H7 (cell line): ENCODE measurements at regions not wholly inside any gene's neighbourhood (a gene's known extent, or its start where the extent isn't known, plus 50 kb on each side); places are given as distances from the start of the nearest gene placed in this dataset.
A peak's percentile ranks its signal among the peaks of the same experiment; 100 is the strongest.
"Not testable (repeated sequence)": the region's sequence is repeated elsewhere in the genome, so short reads cannot be mapped to it uniquely, and the experiment has no call there.

Source experiments
- DNase-seq: peaks from one replicate; pipeline ENCODE4 v3.0.0; 2012
- H3K27me3 ChIP-seq: 2 replicates; pipeline ENCODE4 v1.6.0; 2011; ENCODE audit warnings: mild to moderate bottlenecking, low read length; ENCODE audit not compliant: control insufficient read depth, insufficient read depth
- H3K36me3 ChIP-seq: replicated peaks from 2 replicates; pipeline ENCODE4 v1.5.1; 2011; ENCODE audit warnings: low read length; ENCODE audit not compliant: control insufficient read depth, insufficient read depth
- H3K4me3 ChIP-seq: 2 replicates; pipeline ENCODE4 v1.5.1; 2011; ENCODE audit warnings: low read depth, mild to moderate bottlenecking, control low read depth, low read length, moderate library complexity; ENCODE audit not compliant: insufficient read depth

DNA sequence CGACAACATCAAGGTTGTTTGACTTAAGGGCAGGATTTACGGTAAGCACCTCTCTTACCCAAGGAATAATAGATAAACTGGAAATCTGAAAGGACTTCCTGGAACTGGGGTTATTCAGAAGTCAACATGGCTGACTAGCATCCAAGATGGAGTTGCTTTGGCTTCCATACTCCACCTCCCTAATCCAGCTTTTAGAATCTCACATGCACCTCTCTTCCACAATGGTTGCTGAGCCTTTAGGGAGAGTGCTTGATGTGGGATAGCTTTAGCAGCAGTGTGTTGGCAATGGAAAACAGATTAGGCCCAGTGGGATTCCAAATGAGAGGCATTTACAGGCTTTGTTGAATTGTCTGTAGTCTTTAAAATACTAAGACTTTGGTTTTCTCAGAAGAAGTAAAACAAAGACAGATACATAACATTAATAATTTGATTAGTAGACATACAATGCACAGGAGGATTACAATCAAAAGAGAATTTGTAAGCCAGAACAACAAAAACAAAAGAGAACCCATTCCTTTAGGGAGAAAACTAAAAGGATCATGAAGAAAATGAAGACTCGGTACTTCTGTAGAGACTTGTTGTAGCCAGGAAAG is 222.0 kb downstream of the HS3ST3B1 start:
- Histone ChIP-seq H3K4me3 (no peak overlapping the region), H3K36me3 (no peaks in the 10 kb centered on the region), H3K27me3 (no peaks in the 10 kb centered on the region)
- DNase-seq: no peak

DNA sequence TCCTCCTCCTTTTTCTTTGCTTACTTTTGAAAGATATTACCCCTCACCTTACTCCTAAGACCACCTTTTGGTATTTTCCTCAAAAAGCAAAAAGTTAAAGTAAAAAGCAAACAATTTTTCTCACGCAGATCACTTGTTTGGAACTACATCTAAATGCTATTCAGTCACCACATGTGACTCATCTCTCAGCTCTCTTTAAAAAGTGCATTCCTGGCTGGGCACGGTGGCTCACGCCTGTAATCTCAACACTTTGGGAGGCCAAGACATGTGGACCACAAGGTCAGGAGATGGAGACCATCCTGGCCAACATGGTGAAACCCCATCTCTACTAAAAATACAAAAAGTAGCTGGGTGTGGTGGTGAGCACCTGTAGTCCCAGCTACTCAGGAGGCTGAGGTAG is 218.0 kb downstream of the HS3ST3B1 start:
- DNase-seq, H3K36me3 ChIP-seq, H3K27me3 ChIP-seq, H3K4me3 ChIP-seq: not testable (repeated sequence)

DNA sequence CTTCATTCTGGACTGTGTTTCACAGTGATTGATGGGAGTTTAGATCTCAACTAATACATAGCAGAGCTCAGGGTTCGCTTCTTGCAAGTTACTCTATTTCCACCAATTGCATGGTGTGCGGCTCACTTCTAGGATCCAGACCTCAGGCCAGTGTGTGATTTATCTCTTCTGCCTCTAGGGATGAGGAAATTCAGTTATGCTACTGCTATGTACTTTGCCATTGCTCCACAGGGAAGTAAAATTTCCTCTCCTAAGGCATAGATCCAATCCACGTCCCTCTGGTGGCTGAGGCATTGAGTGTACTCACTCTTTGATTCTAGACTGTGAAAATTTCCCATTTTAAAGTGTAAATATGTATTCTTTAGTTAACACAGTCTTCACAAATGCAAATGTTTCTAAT is 214.1 kb downstream of the HS3ST3B1 start:
- Histone ChIP-seq H3K4me3 (no peak overlapping the region), H3K27me3 (no peaks in the 10 kb centered on the region), H3K36me3 (no peaks in the 10 kb centered on the region)
- peak; percentile 3 for DNase-seq

DNA sequence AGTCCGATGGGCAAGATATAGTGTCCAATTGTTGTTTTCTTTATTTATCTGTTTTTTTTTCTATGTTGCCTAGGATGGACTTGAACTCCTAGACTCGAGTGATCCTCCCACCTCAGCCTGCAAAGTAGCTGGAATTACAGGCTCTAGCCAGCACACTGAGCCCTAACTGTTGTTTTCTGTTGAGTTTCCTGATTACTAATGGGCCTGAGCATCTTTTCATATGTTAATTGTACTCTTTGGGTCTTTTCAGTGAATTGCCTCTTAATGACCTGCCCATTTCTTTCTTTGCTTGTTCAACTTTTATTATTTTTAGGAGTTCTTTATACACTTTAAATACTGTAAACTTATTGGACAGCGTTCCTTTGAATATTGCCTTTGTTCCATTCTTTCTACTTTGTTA is 213.0 kb downstream of the HS3ST3B1 start:
- Histone ChIP-seq H3K36me3 (no peaks in the 10 kb centered on the region), H3K27me3 (no peaks in the 10 kb centered on the region), H3K4me3 (no peak overlapping the region)
- peak; percentile 19 for DNase-seq

DNA sequence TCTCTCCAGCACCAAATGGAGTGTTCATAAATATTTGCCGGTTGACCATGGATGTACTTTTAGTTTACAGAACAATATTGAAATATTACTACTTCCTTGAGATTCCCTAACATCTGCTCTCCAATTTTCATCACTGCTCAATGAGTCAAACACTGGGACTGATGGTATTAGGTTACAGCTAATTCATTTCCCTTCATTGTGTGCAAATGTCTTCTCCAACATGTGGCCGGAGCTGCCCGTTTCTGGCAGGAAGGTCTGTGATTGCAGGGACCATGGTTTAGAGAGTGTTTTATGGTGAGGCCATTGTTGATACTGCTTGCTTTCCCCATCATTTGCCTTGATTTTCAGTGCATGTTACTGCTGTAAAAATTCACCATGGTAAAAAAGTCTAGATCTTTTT is 209.3 kb downstream of the HS3ST3B1 start:
- H3K27me3 ChIP-seq: no peaks in the 10 kb centered on the region
- no peaks in the 10 kb centered on the region for H3K36me3 ChIP-seq
- no peak overlapping the region for H3K4me3 ChIP-seq
- DNase-seq: no peak

DNA sequence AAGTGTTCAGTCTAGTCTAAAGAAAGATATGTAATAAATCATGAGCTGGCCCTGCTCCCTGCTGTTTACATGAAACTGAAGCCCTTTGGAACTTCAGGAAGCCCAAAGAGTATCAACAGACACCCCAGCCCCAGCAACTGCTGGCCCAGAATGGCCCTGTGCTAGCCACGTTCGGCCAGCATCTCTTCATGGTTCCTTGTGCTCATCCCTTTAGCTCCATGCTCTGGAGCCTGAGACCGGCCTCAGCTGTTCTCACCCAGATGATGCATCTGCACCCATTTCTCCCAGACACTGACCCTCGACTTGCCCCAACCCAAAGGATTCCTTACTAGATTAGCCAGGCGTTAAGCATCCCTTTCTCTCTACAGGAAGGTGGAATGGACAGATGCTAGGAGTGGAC is 207.3 kb downstream of the HS3ST3B1 start:
- DNase-seq: no peak

DNA sequence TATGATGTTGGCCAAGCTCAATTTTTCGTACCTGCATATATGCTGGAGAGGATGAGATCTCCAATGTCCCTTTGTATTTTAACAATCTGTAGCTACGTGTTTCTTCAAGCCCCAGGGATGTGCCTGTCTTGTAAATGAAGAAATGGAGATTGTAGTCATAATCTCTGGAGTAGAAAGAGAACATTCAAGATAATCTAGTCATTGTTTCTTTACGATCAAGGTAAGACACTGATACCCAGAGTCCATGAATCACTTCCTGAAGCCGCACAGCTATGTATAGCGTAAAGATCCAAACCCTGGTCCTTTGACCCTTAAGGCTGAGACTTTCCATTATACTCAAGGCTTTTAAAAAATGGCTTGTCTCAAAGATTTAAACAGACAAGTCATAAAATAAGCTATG is 205.5 kb downstream of the HS3ST3B1 start:
- Histone ChIP-seq H3K4me3 (no peak overlapping the region), H3K36me3 (no peaks in the 10 kb centered on the region), H3K27me3 (no peaks in the 10 kb centered on the region)
- DNase-seq: no peak

More for the DNA sequence above, 207.3 kb downstream of the HS3ST3B1 start:
- H3K4me3 ChIP-seq: no peak overlapping the region
- no peaks in the 10 kb centered on the region for H3K36me3 ChIP-seq
- H3K27me3 ChIP-seq: no peaks in the 10 kb centered on the region

DNA sequence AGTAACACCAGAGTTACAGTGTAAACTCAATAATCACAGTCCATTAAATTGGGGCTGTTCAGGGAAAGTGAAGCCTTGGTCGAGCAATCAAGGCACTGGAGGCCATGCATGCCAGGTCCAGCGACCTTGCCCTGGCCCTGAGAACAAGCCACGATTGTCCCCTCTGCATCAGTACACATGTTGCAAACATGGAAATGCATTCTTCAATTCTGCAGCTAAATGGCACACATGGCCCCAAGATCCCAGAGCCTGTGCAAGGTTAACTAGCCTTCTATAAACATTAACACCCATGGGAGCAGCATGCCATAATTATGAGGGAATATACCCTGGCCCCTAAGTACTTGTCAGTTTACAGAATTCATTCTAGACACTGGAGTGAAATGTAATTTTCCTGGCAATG is 204.7 kb downstream of the HS3ST3B1 start:
- Histone ChIP-seq H3K36me3 (no peaks in the 10 kb centered on the region), H3K4me3 (no peak overlapping the region), H3K27me3 (no peaks in the 10 kb centered on the region)
- DNase-seq: no peak

DNA sequence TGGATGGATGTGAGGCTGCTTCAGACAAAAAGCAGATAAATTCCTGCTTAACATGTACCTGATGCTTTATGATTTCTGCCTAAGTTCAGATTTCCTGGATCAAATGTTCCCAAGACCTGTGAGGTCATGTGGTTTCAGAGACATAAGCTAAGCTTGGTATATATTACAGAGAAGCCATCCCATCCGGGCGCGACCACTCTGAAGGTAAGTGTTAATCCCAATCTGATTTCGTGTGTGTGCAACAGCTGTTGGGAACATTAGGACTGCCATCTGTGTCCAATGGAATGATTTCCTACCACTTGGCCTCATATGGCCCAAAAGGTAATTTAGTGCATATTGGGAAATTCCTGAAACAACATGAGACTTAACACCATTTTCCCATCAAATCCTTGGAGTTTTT is 199.1 kb downstream of the HS3ST3B1 start:
- Histone ChIP-seq H3K36me3 (no peaks in the 10 kb centered on the region), H3K27me3 (no peaks in the 10 kb centered on the region; the same call in 1 of the 2 replicates), H3K4me3 (no peak overlapping the region)
- DNase-seq: no peak

DNA sequence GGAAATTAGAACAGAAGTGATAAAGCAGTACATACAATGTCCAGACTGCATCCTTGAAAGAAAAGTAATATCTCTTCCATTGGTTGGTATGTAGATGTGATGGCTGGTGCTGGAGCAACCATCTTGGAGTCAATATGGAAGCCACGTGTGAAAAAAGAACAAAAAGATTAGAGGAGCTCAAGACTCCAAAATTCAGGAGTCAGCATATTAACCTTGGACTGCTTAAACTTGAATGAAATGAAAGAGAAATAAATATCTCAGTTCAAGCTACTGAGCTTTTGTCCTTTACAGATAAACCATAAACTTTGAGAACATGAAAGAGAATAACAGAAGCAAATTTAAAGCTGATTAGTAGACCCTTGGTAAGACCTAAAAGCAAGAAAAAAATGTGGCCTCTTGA is 197.9 kb downstream of the HS3ST3B1 start:
- DNase-seq: no peak
- Histone ChIP-seq H3K27me3 (no peaks in the 10 kb centered on the region; the same call in 1 of the 2 replicates), H3K4me3 (no peak overlapping the region), H3K36me3 (no peaks in the 10 kb centered on the region)

DNA sequence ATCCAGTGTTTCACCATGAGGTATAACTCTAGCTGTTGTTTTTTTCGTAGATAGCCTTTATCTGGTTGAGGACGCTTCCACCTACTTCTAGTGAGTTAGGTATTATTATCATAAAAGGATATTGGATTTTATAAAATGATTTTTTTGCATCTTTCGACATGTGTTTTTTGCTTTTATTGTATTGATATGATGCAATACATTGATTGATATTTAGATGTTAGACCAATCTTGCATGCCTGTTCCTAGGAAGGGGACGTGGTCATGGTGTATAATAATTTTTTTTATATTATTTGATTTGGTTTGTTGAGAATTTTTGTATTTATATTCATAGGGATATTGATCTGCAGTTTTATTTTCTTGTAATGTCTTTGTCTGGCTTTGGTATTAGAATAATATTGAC is 193.3 kb downstream of the HS3ST3B1 start:
- no peaks in the 10 kb centered on the region for H3K27me3 ChIP-seq
- DNase-seq: no peak
- no peaks in the 10 kb centered on the region for H3K36me3 ChIP-seq
- H3K4me3 ChIP-seq: no peak overlapping the region

DNA sequence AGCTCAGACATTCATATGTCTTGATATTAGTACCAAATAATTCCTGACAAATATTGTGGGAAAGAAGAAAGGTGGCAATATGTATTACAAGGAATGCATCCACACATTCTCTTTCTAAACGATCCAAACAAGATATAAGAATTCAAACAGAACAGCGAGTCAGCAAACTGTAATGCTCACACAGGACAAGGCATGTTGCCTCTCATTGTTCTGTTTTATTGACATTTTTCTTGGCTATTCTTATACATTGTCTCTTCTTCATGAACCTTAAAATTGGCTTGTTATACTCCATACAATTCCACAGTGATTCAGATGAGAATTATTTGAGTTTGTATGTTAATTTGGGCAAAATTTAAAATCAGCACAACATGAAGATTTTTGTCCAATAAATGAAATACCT is 189.1 kb downstream of the HS3ST3B1 start:
- H3K36me3 ChIP-seq: no peaks in the 10 kb centered on the region
- no peak for DNase-seq
- no peak overlapping the region for H3K4me3 ChIP-seq
- no peaks in the 10 kb centered on the region for H3K27me3 ChIP-seq

DNA sequence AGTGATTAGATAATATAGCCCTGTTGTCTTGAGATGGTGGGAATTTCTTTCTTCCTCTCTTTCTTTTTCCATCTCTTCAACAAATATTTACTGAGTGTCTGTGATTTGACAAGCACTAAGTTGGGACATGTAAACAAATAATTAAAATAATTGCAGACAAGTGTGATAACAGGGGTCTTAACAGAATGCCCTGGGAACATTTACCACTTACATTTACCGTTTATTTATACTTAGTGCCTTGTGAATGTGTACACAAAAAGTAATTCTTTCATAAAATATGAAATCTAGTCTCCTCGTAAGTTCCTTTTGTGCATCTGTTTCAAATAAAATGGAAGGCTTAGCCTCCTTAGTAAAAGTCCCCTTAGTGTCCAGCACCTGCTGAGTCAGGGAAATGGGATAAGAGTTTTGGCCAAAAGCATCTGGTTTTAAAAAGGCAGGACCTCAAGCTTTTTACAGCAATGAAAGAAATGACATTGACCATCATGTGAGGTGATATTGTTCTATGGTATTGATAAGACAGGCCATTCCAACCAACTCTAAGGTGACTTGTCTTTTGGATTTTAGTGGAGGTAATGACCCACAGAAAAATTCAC is 188.2 kb downstream of the HS3ST3B1 start:
- H3K4me3 ChIP-seq: no peak overlapping the region
- DNase-seq: no peak
- no peaks in the 10 kb centered on the region for H3K36me3 ChIP-seq
- no peaks in the 10 kb centered on the region for H3K27me3 ChIP-seq

DNA sequence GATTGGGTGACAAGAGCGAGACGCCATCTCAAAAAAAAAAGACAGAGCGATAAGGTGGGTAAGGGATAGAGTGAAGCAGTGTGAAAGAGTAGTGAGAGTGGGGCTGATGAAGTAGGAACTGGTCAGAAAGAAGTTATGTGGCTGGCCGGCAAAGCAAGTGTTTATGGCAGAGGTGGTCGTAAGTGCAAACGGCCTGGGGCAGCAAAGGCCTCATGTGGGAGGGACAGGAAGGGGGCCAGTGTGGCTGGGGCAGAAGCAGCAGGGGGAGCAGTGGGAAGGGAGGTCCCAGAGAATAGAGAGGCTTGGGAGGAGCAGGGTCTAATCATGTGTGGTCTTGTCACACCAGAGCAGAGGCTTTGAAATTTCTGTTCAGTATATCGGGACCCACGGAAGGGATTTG is 186.2 kb downstream of the HS3ST3B1 start:
- Histone ChIP-seq H3K27me3 (no peaks in the 10 kb centered on the region), H3K36me3 (no peaks in the 10 kb centered on the region), H3K4me3 (no peak overlapping the region)
- DNase-seq: no peak

DNA sequence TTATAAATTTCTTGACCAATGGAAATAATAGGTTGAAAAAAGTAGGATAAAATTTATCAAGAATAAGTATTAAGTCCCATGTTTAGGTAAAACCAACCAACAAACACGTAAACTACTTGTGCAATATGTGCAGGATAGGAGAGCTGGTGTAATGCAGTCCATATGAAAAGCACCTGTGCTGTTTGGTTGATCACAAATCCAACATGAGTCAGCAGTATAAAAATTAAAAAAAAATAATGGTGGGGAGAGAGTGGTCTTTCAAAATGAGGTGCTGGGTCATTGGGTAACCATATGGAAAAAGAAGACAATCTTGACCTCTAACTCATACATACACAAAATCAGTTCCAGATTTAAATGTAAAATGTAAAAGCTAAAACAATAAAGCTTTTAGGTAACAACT is 181.8 kb downstream of the HS3ST3B1 start:
- Histone ChIP-seq H3K27me3 (no peaks in the 10 kb centered on the region), H3K4me3 (no peak overlapping the region), H3K36me3 (no peaks in the 10 kb centered on the region)
- DNase-seq: no peak

DNA sequence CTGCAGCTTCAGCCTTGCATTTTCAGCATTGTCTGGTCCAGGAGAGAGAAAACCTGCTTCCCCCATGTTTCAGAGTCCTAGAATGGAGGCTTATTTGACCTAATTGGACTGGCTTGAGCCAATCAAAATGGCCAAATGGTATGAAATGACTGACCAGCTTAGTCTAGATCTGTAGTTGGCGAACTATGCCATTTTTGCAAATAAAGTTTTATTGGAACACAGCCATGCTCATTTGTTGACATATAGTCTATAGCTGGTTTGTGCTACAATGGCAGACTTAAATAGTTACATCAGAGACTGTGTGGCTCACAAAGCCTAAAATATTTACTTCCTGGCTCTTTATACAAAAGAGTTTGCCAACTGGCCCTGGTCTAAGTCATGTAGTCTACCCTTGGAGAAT is 180.8 kb downstream of the HS3ST3B1 start:
- DNase-seq: no peak
- H3K36me3 ChIP-seq: no peaks in the 10 kb centered on the region
- no peak overlapping the region for H3K4me3 ChIP-seq
- no peaks in the 10 kb centered on the region for H3K27me3 ChIP-seq
